Loucy (cell line): ENCODE measurements at regions not wholly inside any gene's neighbourhood (a gene's known extent, or its start where the extent isn't known, plus 50 kb on each side); places are given as distances from the start of the nearest gene placed in this dataset.

Experiments used
- H2AFZ ChIP-seq: fragments of 200-600 bp; sonication (generic); 2 replicates; pipeline ENCODE4 v1.6.0; 2016; ENCODE audit warnings: antibody characterized with exemption, mild to moderate bottlenecking, low read length, moderate library complexity
- H3F3A ChIP-seq: fragments of 200-600 bp; 2 replicates; pipeline ENCODE4 v1.6.0; 2016; ENCODE audit warnings: antibody characterized with exemption, low read depth, mild to moderate bottlenecking
- H3K27me3 ChIP-seq: fragments of 200-600 bp; sonication (generic); 2 replicates; pipeline ENCODE4 v1.6.1; 2014; ENCODE audit warnings: low read length, mild to moderate bottlenecking; ENCODE audit not compliant: insufficient read depth, poor library complexity, severe bottlenecking
- H3K36me3 ChIP-seq: fragments of 200-600 bp; sonication (generic); 2 replicates; pipeline ENCODE4 v1.6.1; 2016; ENCODE audit warnings: low read length; ENCODE audit not compliant: insufficient read depth
- H3K4me1 ChIP-seq: fragments of 200-600 bp; sonication (generic); 2 replicates; pipeline ENCODE4 v1.5.1; 2014; ENCODE audit warnings: low read length, mild to moderate bottlenecking; ENCODE audit not compliant: insufficient read depth, poor library complexity, severe bottlenecking
- H3K4me2 ChIP-seq: fragments of 200-600 bp; sonication (generic); 2 replicates; pipeline ENCODE4 v1.6.0; 2014; ENCODE audit warnings: antibody characterized with exemption, low read length, low read depth, mild to moderate bottlenecking; ENCODE audit not compliant: poor library complexity, severe bottlenecking
- H3K4me3 ChIP-seq: fragments of 200-600 bp; sonication (generic); 2 replicates; pipeline ENCODE4 v1.5.1; 2014; ENCODE audit warnings: low read length, mild to moderate bottlenecking, mixed read lengths; ENCODE audit not compliant: poor library complexity, severe bottlenecking
- H3K79me2 ChIP-seq: fragments of 200-600 bp; sonication (generic); 2 replicates; pipeline ENCODE4 v1.6.1; 2014; ENCODE audit warnings: low read length; ENCODE audit not compliant: insufficient read depth
- H3K9ac ChIP-seq: fragments of 200-600 bp; sonication (generic); 2 replicates; pipeline ENCODE4 v1.6.0; 2014; ENCODE audit warnings: mild to moderate bottlenecking, low read depth, low read length, moderate library complexity; ENCODE audit not compliant: poor library complexity, severe bottlenecking
- H3K9me2 ChIP-seq: fragments of 200-600 bp; sonication (generic); replicated peaks from 2 replicates; pipeline ENCODE4 v1.6.1; 2016; ENCODE audit warnings: low read depth, low read length, mixed read lengths
- H3K9me3 ChIP-seq: fragments of 200-600 bp; sonication (generic); 2 replicates; pipeline ENCODE4 v1.6.1; 2014; ENCODE audit warnings: mild to moderate bottlenecking, antibody characterized with exemption, low read length, low read depth; ENCODE audit not compliant: insufficient read depth
- H4K20me1 ChIP-seq: fragments of 200-600 bp; sonication (generic); 2 replicates; pipeline ENCODE4 v1.6.0; 2014; ENCODE audit warnings: antibody characterized with exemption, low read length, mild to moderate bottlenecking; ENCODE audit not compliant: insufficient read depth, poor library complexity, severe bottlenecking
- CTCF ChIP-seq: fragments of 200-600 bp; sonication (generic); conservative IDR thresholded peaks from 2 replicates; pipeline ENCODE4 v1.5.1; 2014; ENCODE audit warnings: mild to moderate bottlenecking, antibody characterized with exemption, low read length
- EZH2phosphoT487 ChIP-seq: fragments of 200-600 bp; IDR thresholded peaks from 2 replicates; pipeline ENCODE4 v1.6.1; 2018; ENCODE audit warnings: antibody characterized with exemption, mild to moderate bottlenecking, moderate library complexity, borderline replicate concordance

- no peaks in the 10 kb centered on the region for H3K79me2 ChIP-seq
- no peaks in the 10 kb centered on the region for H3K9me2 ChIP-seq
- H3K4me3 ChIP-seq, result no peak overlapping the region
- no peaks in the 10 kb centered on the region for H3K27me3 ChIP-seq
- H3K4me2 ChIP-seq, result no peak overlapping the region
- no peaks in the 10 kb centered on the region for H4K20me1 ChIP-seq
- H3K4me1 ChIP-seq, result no peaks in the 10 kb centered on the region
- TF ChIP-seq EZH2phosphoT487 (no peak), CTCF (no peak)
- no peaks in the 10 kb centered on the region for H3K36me3 ChIP-seq
- H3K9me3 ChIP-seq, result no peaks in the 10 kb centered on the region; the same call in 1 of the 2 replicates
- H3F3A ChIP-seq, result no peaks in the 10 kb centered on the region
- H2AFZ ChIP-seq, result no peak overlapping the region
- no peak overlapping the region for H3K9ac ChIP-seq
These were observed 350.8 kb downstream of the AJAP1 start for GRCh38 chr1:5005171-5005570.

GRCh38 chr1:5002676-5003075 is 348.3 kb downstream of the AJAP1 start:
- Histone ChIP-seq H4K20me1 (no peaks in the 10 kb centered on the region), H2AFZ (no peak overlapping the region), H3K9me3 (no peaks in the 10 kb centered on the region; the same call in 1 of the 2 replicates), H3K27me3 (no peaks in the 10 kb centered on the region), H3K36me3 (no peaks in the 10 kb centered on the region), H3K79me2 (no peaks in the 10 kb centered on the region), H3K9me2 (no peaks in the 10 kb centered on the region), H3K9ac (no peak overlapping the region), H3K4me1 (no peaks in the 10 kb centered on the region), H3F3A (no peaks in the 10 kb centered on the region), H3K4me3 (no peak overlapping the region), H3K4me2 (no peak overlapping the region)
- TF ChIP-seq EZH2phosphoT487 (no peak), CTCF (no peak)

GRCh38 chr1:5001466-5001865 is 347.1 kb downstream of the AJAP1 start:
- TF ChIP-seq CTCF (no peak), EZH2phosphoT487 (no peak)
- Histone ChIP-seq H3K9me3 (no peaks in the 10 kb centered on the region), H3F3A (no peaks in the 10 kb centered on the region), H3K4me1 (no peaks in the 10 kb centered on the region), H4K20me1 (no peaks in the 10 kb centered on the region), H3K79me2 (no peaks in the 10 kb centered on the region), H3K4me2 (no peak overlapping the region), H3K36me3 (no peaks in the 10 kb centered on the region), H2AFZ (no peak overlapping the region), H3K9me2 (no peaks in the 10 kb centered on the region), H3K4me3 (no peak overlapping the region), H3K9ac (no peak overlapping the region), H3K27me3 (no peaks in the 10 kb centered on the region)
